ENCODE measurements at regions not wholly inside any gene's neighbourhood (a gene's known extent, or its start where the extent isn't known, plus 50 kb on each side); places are given as distances from the start of the nearest gene placed in this dataset.

GRCh38 chr6:134421501-134421900 lies 103.6 kb upstream of the SGK1 start:
- H3K36me3 ChIP-seq (ENCODE audit: control insufficient read depth, insufficient read depth, low read length): no peaks in the 10 kb centered on the region
- no peaks in the 10 kb centered on the region for H3K9me3 ChIP-seq (ENCODE audit: control insufficient read depth, low read length)
- H3K4me1 ChIP-seq (ENCODE audit: control insufficient read depth, insufficient read depth, low read length): no peaks in the 10 kb centered on the region
- H3K4me3 ChIP-seq (ENCODE audit: insufficient read depth, low read depth, low read length): no peak overlapping the region
- H3K27ac ChIP-seq (ENCODE audit: insufficient read depth, low read depth, low read length, poor library complexity, severe bottlenecking): no peak overlapping the region
- H3K27me3 ChIP-seq (ENCODE audit: control insufficient read depth, insufficient read depth, low read length, poor library complexity, severe bottlenecking): no peaks in the 10 kb centered on the region
- WGBS, 2 experiments: 92 to 100% methylated on average over 1 of the region's 1 CpG

- no peak overlapping the region for H3K27ac ChIP-seq (ENCODE audit: insufficient read depth, low read depth, low read length, poor library complexity, severe bottlenecking)
- no peaks in the 10 kb centered on the region for H3K9me3 ChIP-seq (ENCODE audit: control insufficient read depth, low read length)
- WGBS, 2 experiments: 95 to 96% methylated on average over 2 to 3 of the region's 3 CpGs
- H3K27me3 ChIP-seq (ENCODE audit: control insufficient read depth, insufficient read depth, low read length, poor library complexity, severe bottlenecking): no peaks in the 10 kb centered on the region
- no peak overlapping the region for H3K4me3 ChIP-seq (ENCODE audit: insufficient read depth, low read depth, low read length)
- H3K36me3 ChIP-seq (ENCODE audit: control insufficient read depth, insufficient read depth, low read length): no peaks in the 10 kb centered on the region
- H3K4me1 ChIP-seq (ENCODE audit: control insufficient read depth, insufficient read depth, low read length): no peaks in the 10 kb centered on the region
These were observed 102.8 kb upstream of the SGK1 start for GRCh38 chr6:134420614-134421181.

- H3K4me3 ChIP-seq (ENCODE audit: insufficient read depth, low read depth, low read length): no peak overlapping the region
- H3K27ac ChIP-seq (ENCODE audit: insufficient read depth, low read depth, low read length, poor library complexity, severe bottlenecking): no peak overlapping the region
- H3K4me1 ChIP-seq (ENCODE audit: control insufficient read depth, insufficient read depth, low read length): no peaks in the 10 kb centered on the region
- H3K9me3 ChIP-seq (ENCODE audit: control insufficient read depth, low read length): no peaks in the 10 kb centered on the region
- 94 to 97% methylated on average over 7 of the region's 7 CpGs for WGBS, 2 experiments
- H3K36me3 ChIP-seq (ENCODE audit: control insufficient read depth, insufficient read depth, low read length): no peaks in the 10 kb centered on the region
- H3K27me3 ChIP-seq (ENCODE audit: control insufficient read depth, insufficient read depth, low read length, poor library complexity, severe bottlenecking): no peaks in the 10 kb centered on the region
These were observed 101.8 kb upstream of the SGK1 start for GRCh38 chr6:134419716-134420115.

DNA sequence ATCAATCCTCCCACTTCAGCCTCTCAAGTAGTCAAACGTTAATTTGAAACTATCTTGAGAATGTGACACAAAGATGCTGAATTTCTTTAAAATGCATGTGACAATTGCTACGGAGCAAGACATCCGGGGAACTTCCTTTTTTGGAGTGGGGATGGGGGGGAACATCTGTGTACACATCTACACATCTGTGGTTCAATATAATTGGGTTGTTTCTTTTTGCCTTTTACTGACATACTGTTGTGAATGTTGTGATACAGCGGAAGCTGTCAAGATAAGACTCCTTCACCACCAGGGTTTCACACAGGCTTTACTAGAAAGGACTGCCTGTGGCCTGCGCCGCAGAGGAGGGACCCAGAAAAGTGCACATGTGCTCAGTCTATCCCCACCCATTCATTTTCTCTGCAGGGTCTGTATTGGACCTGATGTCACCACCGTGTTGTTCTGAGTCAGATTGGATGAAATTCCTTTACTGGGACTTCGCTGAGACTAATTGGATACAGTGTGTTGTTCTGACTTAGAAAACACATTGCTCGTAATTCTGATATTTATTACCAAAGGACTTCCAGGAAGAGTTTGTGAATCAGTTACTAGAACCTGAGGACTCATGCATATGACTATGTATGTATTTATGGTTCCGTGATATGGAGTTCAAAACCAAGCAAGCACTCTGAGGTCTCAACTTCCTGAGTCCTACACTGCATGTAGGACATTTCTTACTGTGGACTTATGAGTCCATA lies 98.7 kb upstream of the SGK1 start:
- no peak overlapping the region for H3K4me3 ChIP-seq (ENCODE audit: insufficient read depth, low read depth, low read length)
- H3K4me1 ChIP-seq (ENCODE audit: control insufficient read depth, insufficient read depth, low read length): no peaks in the 10 kb centered on the region
- WGBS, 2 experiments: 86 to 87% methylated on average over 9 to 10 of the region's 10 CpGs
- no peaks in the 10 kb centered on the region for H3K27me3 ChIP-seq (ENCODE audit: control insufficient read depth, insufficient read depth, low read length, poor library complexity, severe bottlenecking)
- H3K36me3 ChIP-seq (ENCODE audit: control insufficient read depth, insufficient read depth, low read length): no peaks in the 10 kb centered on the region
- no peak overlapping the region for H3K27ac ChIP-seq (ENCODE audit: insufficient read depth, low read depth, low read length, poor library complexity, severe bottlenecking)
- no peaks in the 10 kb centered on the region for H3K9me3 ChIP-seq (ENCODE audit: control insufficient read depth, low read length)

- no peaks in the 10 kb centered on the region for H3K27me3 ChIP-seq (ENCODE audit: control insufficient read depth, insufficient read depth, low read length, poor library complexity, severe bottlenecking)
- no peaks in the 10 kb centered on the region for H3K4me1 ChIP-seq (ENCODE audit: control insufficient read depth, insufficient read depth, low read length)
- no peaks in the 10 kb centered on the region for H3K9me3 ChIP-seq (ENCODE audit: control insufficient read depth, low read length)
- WGBS, 2 experiments: 87 to 94% methylated on average over 4 of the region's 4 CpGs
- no peak overlapping the region for H3K27ac ChIP-seq (ENCODE audit: insufficient read depth, low read depth, low read length, poor library complexity, severe bottlenecking)
- H3K4me3 ChIP-seq (ENCODE audit: insufficient read depth, low read depth, low read length): no peak overlapping the region
- no peaks in the 10 kb centered on the region for H3K36me3 ChIP-seq (ENCODE audit: control insufficient read depth, insufficient read depth, low read length)
These were observed 97.7 kb upstream of the SGK1 start for GRCh38 chr6:134415656-134416055.

- H3K4me3 ChIP-seq (ENCODE audit: insufficient read depth, low read depth, low read length): no peak overlapping the region
- H3K4me1 ChIP-seq (ENCODE audit: control insufficient read depth, insufficient read depth, low read length): no peaks in the 10 kb centered on the region
- WGBS, 2 experiments: 94% methylated on average over 3 to 4 of the region's 4 CpGs
- no peaks in the 10 kb centered on the region for H3K27me3 ChIP-seq (ENCODE audit: control insufficient read depth, insufficient read depth, low read length, poor library complexity, severe bottlenecking)
- H3K9me3 ChIP-seq (ENCODE audit: control insufficient read depth, low read length): no peaks in the 10 kb centered on the region
- no peaks in the 10 kb centered on the region for H3K36me3 ChIP-seq (ENCODE audit: control insufficient read depth, insufficient read depth, low read length)
- H3K27ac ChIP-seq (ENCODE audit: insufficient read depth, low read depth, low read length, poor library complexity, severe bottlenecking): no peak overlapping the region
These were observed 97.3 kb upstream of the SGK1 start for GRCh38 chr6:134415194-134415593.

- Histone ChIP-seq H3K4me1 (ENCODE audit: control insufficient read depth, insufficient read depth, low read length) (no peaks in the 10 kb centered on the region), H3K4me3 (ENCODE audit: insufficient read depth, low read depth, low read length) (no peak overlapping the region), H3K9me3 (ENCODE audit: control insufficient read depth, low read length) (no peaks in the 10 kb centered on the region), H3K36me3 (ENCODE audit: control insufficient read depth, insufficient read depth, low read length) (no peaks in the 10 kb centered on the region), H3K27ac (ENCODE audit: insufficient read depth, low read depth, low read length, poor library complexity, severe bottlenecking) (no peak overlapping the region), H3K27me3 (ENCODE audit: control insufficient read depth, insufficient read depth, low read length, poor library complexity, severe bottlenecking) (no peaks in the 10 kb centered on the region)
- 84 to 86% methylated on average over 6 to 7 of the region's 7 CpGs for WGBS, 2 experiments
These were observed 96.9 kb upstream of the SGK1 start for GRCh38 chr6:134414793-134415192.

DNA sequence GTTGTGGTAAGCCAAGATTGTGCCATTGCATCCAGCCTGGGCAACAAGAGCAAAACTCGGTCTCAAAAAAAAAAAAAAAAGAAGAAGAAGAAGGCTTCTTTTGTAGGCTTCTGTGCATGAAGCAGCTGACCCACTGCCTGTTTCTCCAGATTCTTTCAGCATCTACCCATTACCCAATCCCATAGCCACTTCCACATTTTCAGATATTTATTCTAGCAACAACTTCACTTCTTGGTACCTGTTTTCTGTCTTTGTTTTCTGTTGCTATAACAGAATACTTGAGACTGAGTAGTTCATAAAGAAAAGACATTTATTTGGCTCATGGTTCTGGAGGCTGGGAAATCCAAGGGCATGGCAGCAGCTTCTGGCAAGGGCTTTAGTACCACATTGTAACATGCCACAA lies 95.3 kb upstream of the SGK1 start:
- H3K27me3 ChIP-seq (ENCODE audit: control insufficient read depth, insufficient read depth, low read length, poor library complexity, severe bottlenecking): no peaks in the 10 kb centered on the region
- no peak overlapping the region for H3K27ac ChIP-seq (ENCODE audit: insufficient read depth, low read depth, low read length, poor library complexity, severe bottlenecking)
- H3K36me3 ChIP-seq (ENCODE audit: control insufficient read depth, insufficient read depth, low read length): no peaks in the 10 kb centered on the region
- H3K9me3 ChIP-seq (ENCODE audit: control insufficient read depth, low read length): no peaks in the 10 kb centered on the region
- no peaks in the 10 kb centered on the region for H3K4me1 ChIP-seq (ENCODE audit: control insufficient read depth, insufficient read depth, low read length)
- H3K4me3 ChIP-seq (ENCODE audit: insufficient read depth, low read depth, low read length): no peak overlapping the region
- WGBS, 2 experiments: 89 to 95% methylated on average over 1 of the region's 1 CpG

DNA sequence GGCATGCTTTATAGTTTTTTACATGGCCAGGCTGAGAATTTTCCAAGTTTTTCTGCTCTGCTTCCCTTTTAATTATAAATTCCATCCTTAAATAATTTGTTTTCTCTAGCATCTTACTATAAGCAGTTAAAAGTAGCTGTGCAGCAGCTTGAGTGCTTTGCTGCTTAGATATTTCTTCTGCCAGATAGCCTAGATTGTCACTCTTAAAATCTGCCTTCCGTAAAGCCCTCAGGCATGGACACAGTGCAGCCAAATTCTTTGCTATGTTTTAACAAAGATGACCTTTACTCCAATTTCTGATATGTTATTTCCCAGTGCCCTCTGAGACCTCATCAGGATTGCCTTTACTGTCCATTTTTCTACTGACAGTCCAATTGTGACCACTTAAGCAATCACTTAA lies 92.6 kb upstream of the SGK1 start:
- no peaks in the 10 kb centered on the region for H3K36me3 ChIP-seq (ENCODE audit: control insufficient read depth, insufficient read depth, low read length)
- H3K4me1 ChIP-seq (ENCODE audit: control insufficient read depth, insufficient read depth, low read length): no peaks in the 10 kb centered on the region
- H3K4me3 ChIP-seq (ENCODE audit: insufficient read depth, low read depth, low read length): no peak overlapping the region
- no peak overlapping the region for H3K27ac ChIP-seq (ENCODE audit: insufficient read depth, low read depth, low read length, poor library complexity, severe bottlenecking)
- no peaks in the 10 kb centered on the region for H3K9me3 ChIP-seq (ENCODE audit: control insufficient read depth, low read length)
- H3K27me3 ChIP-seq (ENCODE audit: control insufficient read depth, insufficient read depth, low read length, poor library complexity, severe bottlenecking): no peaks in the 10 kb centered on the region
- 88 to 95% methylated on average over 1 of the region's 1 CpG for WGBS, 2 experiments

- Histone ChIP-seq H3K4me1 (ENCODE audit: control insufficient read depth, insufficient read depth, low read length) (peaks cover 4% of the 10 kb centered on the region), H3K4me3 (ENCODE audit: insufficient read depth, low read depth, low read length) (no peak overlapping the region), H3K9me3 (ENCODE audit: control insufficient read depth, low read length) (no peaks in the 10 kb centered on the region), H3K27me3 (ENCODE audit: control insufficient read depth, insufficient read depth, low read length, poor library complexity, severe bottlenecking) (no peaks in the 10 kb centered on the region), H3K36me3 (ENCODE audit: control insufficient read depth, insufficient read depth, low read length) (no peaks in the 10 kb centered on the region), H3K27ac (ENCODE audit: insufficient read depth, low read depth, low read length, poor library complexity, severe bottlenecking) (no peak overlapping the region)
- WGBS, 2 experiments: 96 to 98% methylated on average over 2 of the region's 2 CpGs
These were observed 89.9 kb upstream of the SGK1 start for GRCh38 chr6:134407791-134408190.

Measured in ectodermal cell (in vitro differentiated cells).